DOHH2 (cell line): ENCODE measurements at regions not wholly inside any gene's neighbourhood (a gene's known extent, or its start where the extent isn't known, plus 50 kb on each side); places are given as distances from the start of the nearest gene placed in this dataset.
A peak's percentile ranks its signal among the peaks of the same experiment; 100 is the strongest.

ENCODE experiments used
- EZH2phosphoT487 ChIP-seq: fragments of 200-600 bp; sonication (generic); IDR thresholded peaks from 2 replicates; pipeline ENCODE4 v1.6.1; 2017; ENCODE audit warnings: borderline replicate concordance, mild to moderate bottlenecking, antibody characterized with exemption, low read length, moderate library complexity, mixed read lengths
- TF ChIP-seq, protein P1 (sequence below): fragments of 200-600 bp; sonication (generic); IDR thresholded peaks from one replicate; pipeline ENCODE4 v1.5.1; 2014; ENCODE audit warnings: antibody characterized with exemption, mild to moderate bottlenecking, low read depth, low read length; ENCODE audit not compliant: poor library complexity, severe bottlenecking

DNA sequence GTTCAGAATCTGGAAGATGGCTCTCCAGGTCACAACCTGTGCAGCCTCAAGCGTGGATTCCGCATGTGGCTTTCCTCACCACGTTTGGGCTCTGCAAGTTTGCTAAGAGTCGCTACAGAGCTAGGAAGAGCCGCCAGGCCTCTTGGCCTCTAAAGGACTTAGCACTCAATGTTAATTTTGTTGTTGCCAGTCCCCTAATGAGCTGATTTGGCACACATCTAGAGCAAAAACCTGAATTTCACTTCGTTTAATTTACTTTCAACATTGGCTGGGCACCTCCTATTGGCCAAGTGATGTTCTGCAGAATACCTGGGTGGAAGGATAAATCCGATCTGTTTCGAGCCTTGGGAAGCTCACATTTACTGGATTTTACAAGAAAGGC, 65.8 kb upstream of the UNC5A start:
- TF ChIP-seq, protein P1, sequence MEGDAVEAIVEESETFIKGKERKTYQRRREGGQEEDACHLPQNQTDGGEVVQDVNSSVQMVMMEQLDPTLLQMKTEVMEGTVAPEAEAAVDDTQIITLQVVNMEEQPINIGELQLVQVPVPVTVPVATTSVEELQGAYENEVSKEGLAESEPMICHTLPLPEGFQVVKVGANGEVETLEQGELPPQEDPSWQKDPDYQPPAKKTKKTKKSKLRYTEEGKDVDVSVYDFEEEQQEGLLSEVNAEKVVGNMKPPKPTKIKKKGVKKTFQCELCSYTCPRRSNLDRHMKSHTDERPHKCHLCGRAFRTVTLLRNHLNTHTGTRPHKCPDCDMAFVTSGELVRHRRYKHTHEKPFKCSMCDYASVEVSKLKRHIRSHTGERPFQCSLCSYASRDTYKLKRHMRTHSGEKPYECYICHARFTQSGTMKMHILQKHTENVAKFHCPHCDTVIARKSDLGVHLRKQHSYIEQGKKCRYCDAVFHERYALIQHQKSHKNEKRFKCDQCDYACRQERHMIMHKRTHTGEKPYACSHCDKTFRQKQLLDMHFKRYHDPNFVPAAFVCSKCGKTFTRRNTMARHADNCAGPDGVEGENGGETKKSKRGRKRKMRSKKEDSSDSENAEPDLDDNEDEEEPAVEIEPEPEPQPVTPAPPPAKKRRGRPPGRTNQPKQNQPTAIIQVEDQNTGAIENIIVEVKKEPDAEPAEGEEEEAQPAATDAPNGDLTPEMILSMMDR = peak; percentile 50
- no peak for TF ChIP-seq EZH2phosphoT487
